GM20000 (cell line): ENCODE measurements at regions not wholly inside any gene's neighbourhood (a gene's known extent, or its start where the extent isn't known, plus 50 kb on each side); places are given as distances from the start of the nearest gene placed in this dataset.
A peak's percentile ranks its signal among the peaks of the same experiment; 100 is the strongest.

Experiments used
- DNase-seq: peaks from one replicate; pipeline ENCODE4 v3.0.0; 2012; ENCODE audit warnings: low spot score
- CTCF ChIP-seq: IDR thresholded peaks from 2 replicates; pipeline ENCODE4 v1.5.1; 2012; ENCODE audit warnings: mild to moderate bottlenecking, control low read depth; ENCODE audit errors: extremely low read depth, missing control alignments

DNA sequence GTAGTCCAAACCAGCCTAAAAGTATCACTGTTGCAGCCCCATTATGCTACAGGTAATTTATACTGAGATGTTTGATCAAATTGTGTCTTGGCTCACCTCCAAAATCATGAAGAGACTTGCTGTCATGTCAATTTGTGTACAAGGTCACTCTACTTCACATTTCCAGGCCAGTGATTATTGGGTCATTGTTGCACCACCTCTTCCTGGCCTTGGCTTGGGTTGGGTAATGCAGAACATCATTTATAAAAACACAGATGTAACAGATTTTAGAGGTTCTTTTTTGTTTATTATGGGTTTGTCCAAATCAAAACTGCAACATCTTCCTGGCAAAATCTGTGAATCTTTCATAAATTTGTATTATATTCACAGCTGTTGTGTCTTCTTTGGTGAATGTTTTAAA, 459.5 kb downstream of the ANKRD50 start:
- no peak for DNase-seq
- TF ChIP-seq CTCF, result no peak

- TF ChIP-seq CTCF, result peak; percentile 78
- peak; percentile 35 for DNase-seq
These were observed 450.0 kb downstream of the ANKRD50 start for GRCh38 chr4:124262211-124263179.

GRCh38 chr4:124265701-124266100, 446.8 kb downstream of the ANKRD50 start:
- TF ChIP-seq CTCF, result no peak

GRCh38 chr4:124266721-124267120, 445.8 kb downstream of the ANKRD50 start:
- no peak for DNase-seq
- TF ChIP-seq CTCF, result no peak

More at GRCh38 chr4:124265701-124266100, 446.8 kb downstream of the ANKRD50 start:
- DNase-seq, result no peak

- no peak for DNase-seq
- TF ChIP-seq CTCF, result no peak
These were observed 436.1 kb downstream of the ANKRD50 start for GRCh38 chr4:124276461-124276860.

DNA sequence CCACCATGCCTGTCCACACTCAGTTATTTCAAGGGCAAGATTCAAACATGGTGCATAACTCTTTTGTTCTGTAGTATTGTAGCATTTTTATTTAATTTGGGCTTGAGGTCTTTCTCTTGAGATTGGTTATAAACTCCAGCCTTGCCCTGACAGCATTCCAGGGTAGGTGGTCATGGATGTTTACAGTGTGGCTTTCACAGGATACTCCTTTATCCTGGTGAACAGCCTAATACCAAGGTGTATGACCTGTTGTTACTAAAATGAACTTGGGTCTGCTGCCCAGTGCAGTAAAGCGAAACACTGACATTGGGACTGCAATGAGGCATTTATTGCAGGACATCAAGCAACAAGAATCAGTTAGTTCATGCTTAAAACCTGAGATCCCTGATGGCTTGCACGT, 434.8 kb downstream of the ANKRD50 start:
- no peak for TF ChIP-seq CTCF
- DNase-seq, result no peak

GRCh38 chr4:124278477-124278876, 434.1 kb downstream of the ANKRD50 start:
- no peak for DNase-seq
- TF ChIP-seq CTCF, result no peak
